Chondrocyte (in vitro differentiated cells): ENCODE measurements at regions not wholly inside any gene's neighbourhood (a gene's known extent, or its start where the extent isn't known, plus 50 kb on each side); places are given as distances from the start of the nearest gene placed in this dataset.
A peak's percentile ranks its signal among the peaks of the same experiment; 100 is the strongest.

Experiments used
- DNase-seq: peaks from one replicate; pipeline ENCODE4 v3.0.0; 2021; ENCODE audit warnings: mixed read lengths, low spot score
- H3K27ac Mint-ChIP-seq: one replicate; pipeline ENCODE4 v1.8.0; 2021; ENCODE audit warnings: mild to moderate bottlenecking, moderate library complexity, mixed read lengths; ENCODE audit not compliant: unreplicated experiment
- H3K27me3 Mint-ChIP-seq: 2 replicates; pipeline ENCODE4 v1.8.0; 2021; ENCODE audit warnings: low read depth, mixed read lengths
- H3K36me3 Mint-ChIP-seq: 2 replicates; pipeline ENCODE4 v1.8.0; 2021; ENCODE audit warnings: low read depth, mixed read lengths
- H3K4me1 Mint-ChIP-seq: 2 replicates; pipeline ENCODE4 v1.8.0; 2021; ENCODE audit warnings: low read depth, mild to moderate bottlenecking, mixed read lengths
- H3K4me3 Mint-ChIP-seq: one replicate; pipeline ENCODE4 v1.8.0; 2021; ENCODE audit warnings: mild to moderate bottlenecking, moderate library complexity, mixed read lengths; ENCODE audit not compliant: unreplicated experiment
- H3K9me3 Mint-ChIP-seq: 2 replicates; pipeline ENCODE4 v1.8.0; 2021; ENCODE audit warnings: low read depth, mixed read lengths
- TF ChIP-seq, protein P1 (sequence below): fragments of 200-600 bp; sonication (generic); IDR thresholded peaks from 2 replicates; pipeline ENCODE4 v1.5.0; 2021; ENCODE audit warnings: antibody characterized with exemption, mild to moderate bottlenecking, moderate library complexity

DNA sequence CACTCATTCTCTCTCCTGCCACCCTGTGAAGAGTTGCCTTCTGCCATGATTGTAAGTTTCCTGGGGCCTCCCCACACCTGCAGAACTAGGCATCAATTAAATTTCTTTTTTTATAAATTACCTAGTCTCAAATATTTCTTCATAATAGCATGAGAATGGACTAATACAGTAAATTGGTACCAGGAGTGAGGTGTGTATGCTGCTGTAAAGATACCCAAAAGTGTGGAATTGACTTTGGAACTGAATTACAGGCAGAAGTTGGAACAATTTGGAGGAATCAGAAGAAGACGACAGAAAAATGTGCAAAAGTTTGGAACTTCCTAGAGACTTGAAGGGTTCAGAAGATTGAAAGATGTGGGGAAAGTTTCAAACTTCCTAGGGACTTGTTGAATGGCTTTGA lies 308.1 kb upstream of the TMPRSS15 start:
- H3K36me3 Mint-ChIP-seq = peaks cover 1% of the 10 kb centered on the region
- H3K27ac Mint-ChIP-seq = no peak overlapping the region
- H3K4me3 Mint-ChIP-seq = no peak overlapping the region
- DNase-seq = no peak
- no peaks in the 10 kb centered on the region for H3K4me1 Mint-ChIP-seq
- no peaks in the 10 kb centered on the region for H3K27me3 Mint-ChIP-seq
- TF ChIP-seq, protein P1, sequence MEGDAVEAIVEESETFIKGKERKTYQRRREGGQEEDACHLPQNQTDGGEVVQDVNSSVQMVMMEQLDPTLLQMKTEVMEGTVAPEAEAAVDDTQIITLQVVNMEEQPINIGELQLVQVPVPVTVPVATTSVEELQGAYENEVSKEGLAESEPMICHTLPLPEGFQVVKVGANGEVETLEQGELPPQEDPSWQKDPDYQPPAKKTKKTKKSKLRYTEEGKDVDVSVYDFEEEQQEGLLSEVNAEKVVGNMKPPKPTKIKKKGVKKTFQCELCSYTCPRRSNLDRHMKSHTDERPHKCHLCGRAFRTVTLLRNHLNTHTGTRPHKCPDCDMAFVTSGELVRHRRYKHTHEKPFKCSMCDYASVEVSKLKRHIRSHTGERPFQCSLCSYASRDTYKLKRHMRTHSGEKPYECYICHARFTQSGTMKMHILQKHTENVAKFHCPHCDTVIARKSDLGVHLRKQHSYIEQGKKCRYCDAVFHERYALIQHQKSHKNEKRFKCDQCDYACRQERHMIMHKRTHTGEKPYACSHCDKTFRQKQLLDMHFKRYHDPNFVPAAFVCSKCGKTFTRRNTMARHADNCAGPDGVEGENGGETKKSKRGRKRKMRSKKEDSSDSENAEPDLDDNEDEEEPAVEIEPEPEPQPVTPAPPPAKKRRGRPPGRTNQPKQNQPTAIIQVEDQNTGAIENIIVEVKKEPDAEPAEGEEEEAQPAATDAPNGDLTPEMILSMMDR = no peak
- peaks cover 11% of the 10 kb centered on the region for H3K9me3 Mint-ChIP-seq

GRCh38 chr21:18715606-18716005 lies 312.0 kb upstream of the TMPRSS15 start:
- Mint-ChIP-seq H3K4me3 (no peak overlapping the region), H3K36me3 (peaks cover 1% of the 10 kb centered on the region), H3K27ac (no peak overlapping the region), H3K9me3 (peaks cover 11% of the 10 kb centered on the region), H3K4me1 (no peaks in the 10 kb centered on the region), H3K27me3 (no peaks in the 10 kb centered on the region)
- no peak for DNase-seq
- TF ChIP-seq, protein P1 = no peak

DNA sequence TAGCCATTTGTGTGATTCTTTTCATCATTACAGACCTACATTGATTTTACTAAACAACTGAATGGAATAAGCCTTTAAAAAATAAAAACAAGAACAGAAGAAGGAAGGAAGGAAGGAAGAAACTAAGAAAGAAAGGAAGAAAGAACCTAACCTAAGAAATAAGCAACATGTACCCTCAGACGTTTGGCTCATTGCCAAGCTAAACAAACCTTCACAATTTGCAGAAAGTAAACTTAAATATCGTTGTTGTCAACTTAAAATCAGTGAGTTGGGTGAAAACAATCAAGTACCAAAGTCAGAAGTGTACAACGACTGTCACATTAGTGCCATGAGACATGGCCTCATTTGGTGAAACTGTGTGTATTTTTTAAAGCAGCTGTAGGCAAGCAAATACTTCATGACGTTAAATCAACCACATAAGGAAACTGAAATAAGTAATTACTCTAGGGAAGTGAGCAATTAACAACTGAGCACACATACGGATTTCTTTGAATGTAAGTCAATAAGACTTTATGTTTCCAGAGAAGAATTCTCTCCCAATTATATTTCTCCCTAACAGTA lies 313.1 kb upstream of the TMPRSS15 start:
- H3K27ac Mint-ChIP-seq = no peak overlapping the region
- no peaks in the 10 kb centered on the region for H3K4me1 Mint-ChIP-seq
- TF ChIP-seq, protein P1 = no peak
- peaks cover 1% of the 10 kb centered on the region for H3K36me3 Mint-ChIP-seq
- no peak for DNase-seq
- H3K9me3 Mint-ChIP-seq = peaks cover 6% of the 10 kb centered on the region
- H3K4me3 Mint-ChIP-seq = no peak overlapping the region
- no peaks in the 10 kb centered on the region for H3K27me3 Mint-ChIP-seq

DNA sequence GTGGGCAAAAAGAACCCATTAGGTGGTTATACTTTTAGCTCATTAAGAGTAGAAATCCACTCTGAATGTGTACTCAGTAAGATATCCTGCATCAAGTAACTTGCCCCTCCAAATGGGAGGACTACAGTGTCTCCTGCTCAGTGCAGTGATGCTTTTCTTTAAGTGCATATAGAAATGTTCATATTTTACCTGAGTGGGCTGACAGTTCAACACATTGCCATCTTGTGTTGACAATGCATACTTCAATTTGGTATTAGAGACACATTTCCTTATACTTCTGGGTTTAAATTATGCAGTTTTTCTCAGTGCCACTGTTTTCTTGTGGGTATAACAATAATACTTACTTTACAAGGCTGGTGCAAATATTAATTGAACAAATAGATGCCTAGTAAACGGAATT lies 318.6 kb upstream of the TMPRSS15 start:
- TF ChIP-seq, protein P1 = peak; percentile 48
- H3K27me3 Mint-ChIP-seq = no peaks in the 10 kb centered on the region

DNA sequence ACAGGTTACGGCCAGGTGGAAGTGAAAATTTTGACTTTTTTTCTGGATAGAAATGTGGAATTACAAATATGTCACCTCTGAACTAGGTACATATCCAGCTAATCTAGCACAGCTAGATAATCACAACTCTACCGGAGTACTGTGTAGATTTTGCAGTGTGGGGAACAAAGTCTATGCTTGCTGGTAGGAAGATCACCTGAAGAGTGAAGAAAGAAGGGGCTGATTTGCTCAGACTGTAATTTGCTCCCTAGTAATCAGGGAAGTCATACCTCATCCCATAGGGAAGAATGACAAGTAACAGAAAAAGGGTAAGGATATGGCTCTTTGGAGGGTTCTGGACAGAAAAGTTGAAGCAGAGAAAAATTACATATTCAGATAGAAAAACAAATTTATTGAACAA lies 319.6 kb upstream of the TMPRSS15 start:
- no peak for DNase-seq
- Mint-ChIP-seq H3K4me3 (no peak overlapping the region), H3K36me3 (peaks cover 1% of the 10 kb centered on the region), H3K27me3 (no peaks in the 10 kb centered on the region), H3K27ac (no peak overlapping the region), H3K4me1 (no peaks in the 10 kb centered on the region), H3K9me3 (peaks cover 7% of the 10 kb centered on the region)
- TF ChIP-seq, protein P1 = no peak

More for the DNA sequence above, 318.6 kb upstream of the TMPRSS15 start:
- H3K27ac Mint-ChIP-seq = no peak overlapping the region
- H3K9me3 Mint-ChIP-seq = peaks cover 3% of the 10 kb centered on the region
- no peak overlapping the region for H3K4me3 Mint-ChIP-seq
- no peaks in the 10 kb centered on the region for H3K36me3 Mint-ChIP-seq
- no peak for DNase-seq
- no peaks in the 10 kb centered on the region for H3K4me1 Mint-ChIP-seq
